DMS153 (cell line): ENCODE measurements at regions not wholly inside any gene's neighbourhood (a gene's known extent, or its start where the extent isn't known, plus 50 kb on each side); places are given as distances from the start of the nearest gene placed in this dataset.
A peak's percentile ranks its signal among the peaks of the same experiment; 100 is the strongest.

Experiments
- DNase-seq: peaks from one replicate; lab custom pipeline; 2025; lab: John Stamatoyannopoulos, UW

- DNase-seq = no peak
Observed at GRCh38 chr5:27290172-27290571, 251.8 kb upstream of the CDH9 start.

GRCh38 chr5:27276119-27276518 is 237.7 kb upstream of the CDH9 start:
- no peak for DNase-seq

GRCh38 chr5:27275345-27275744 is 237.0 kb upstream of the CDH9 start:
- no peak for DNase-seq

GRCh38 chr5:27269766-27270165 is 231.4 kb upstream of the CDH9 start:
- no peak for DNase-seq

- no peak for DNase-seq
Observed at GRCh38 chr5:27267209-27267824, 228.9 kb upstream of the CDH9 start.

- peak; percentile 18 for DNase-seq
Observed at GRCh38 chr5:27266184-27266583, 227.8 kb upstream of the CDH9 start.

- no peak for DNase-seq
Observed at GRCh38 chr5:27257696-27258095, 219.3 kb upstream of the CDH9 start.

GRCh38 chr5:27252911-27253310 is 214.5 kb upstream of the CDH9 start:
- DNase-seq = no peak

- peak; percentile 97 for DNase-seq
Observed at GRCh38 chr5:27242258-27242626, 203.9 kb upstream of the CDH9 start.

GRCh38 chr5:27241564-27242257 is 203.3 kb upstream of the CDH9 start:
- DNase-seq = no peak

GRCh38 chr5:27240791-27241190 is 202.4 kb upstream of the CDH9 start:
- no peak for DNase-seq

- DNase-seq = no peak
Observed at GRCh38 chr5:27234916-27235315, 196.5 kb upstream of the CDH9 start.

GRCh38 chr5:27221410-27221809 is 183.0 kb upstream of the CDH9 start:
- no peak for DNase-seq

- DNase-seq = no peak
Observed at GRCh38 chr5:27220752-27221151, 182.4 kb upstream of the CDH9 start.

GRCh38 chr5:27217977-27218376 is 179.6 kb upstream of the CDH9 start:
- no peak for DNase-seq

GRCh38 chr5:27217155-27217956 is 179.0 kb upstream of the CDH9 start:
- no peak for DNase-seq

- no peak for DNase-seq
Observed at GRCh38 chr5:27216367-27216950, 178.1 kb upstream of the CDH9 start.

- no peak for DNase-seq
Observed at GRCh38 chr5:27208051-27208450, 169.7 kb upstream of the CDH9 start.

- DNase-seq = no peak
Observed at GRCh38 chr5:27191786-27192510, 153.6 kb upstream of the CDH9 start.

GRCh38 chr5:27172693-27173092 is 134.3 kb upstream of the CDH9 start:
- no peak for DNase-seq

GRCh38 chr5:27171761-27172261 is 133.4 kb upstream of the CDH9 start:
- DNase-seq = no peak

- no peak for DNase-seq
Observed at GRCh38 chr5:27158775-27159174, 120.4 kb upstream of the CDH9 start.
